SK-N-SH treated with all-trans-retinoic acid at 6 μM for 48 hours (cell line): ENCODE measurements at regions not wholly inside any gene's neighbourhood (a gene's known extent, or its start where the extent isn't known, plus 50 kb on each side); places are given as distances from the start of the nearest gene placed in this dataset.

Experiments used
- ARNTL ChIP-seq: fragments of 450-650 bp; formaldehyde crosslinking; IDR thresholded peaks from 2 replicates; pipeline ENCODE4 v1.5.0; 2020; ENCODE audit warnings: low read depth, mild to moderate bottlenecking, moderate library complexity, borderline replicate concordance
- CSDC2 ChIP-seq: fragments of 250-450 bp; sonication (Bioruptor Pico); IDR thresholded peaks from 2 replicates; pipeline ENCODE4 v1.5.0; 2020; ENCODE audit warnings: mild to moderate bottlenecking, moderate library complexity
- ESRRG ChIP-seq: fragments of 250-450 bp; sonication (Bioruptor Pico); IDR thresholded peaks from 2 replicates; pipeline ENCODE4 v1.6.1; 2021; ENCODE audit warnings: mild to moderate bottlenecking
- GLIS3 ChIP-seq: fragments of 250-450 bp; sonication (Bioruptor Pico); IDR thresholded peaks from 2 replicates; pipeline ENCODE4 v1.5.0; 2020; ENCODE audit warnings: mild to moderate bottlenecking, moderate library complexity
- ZC3H10 ChIP-seq: fragments of 250-450 bp; sonication (Bioruptor Pico); IDR thresholded peaks from 2 replicates; pipeline ENCODE4 v1.5.1; 2021; ENCODE audit warnings: mild to moderate bottlenecking, moderate library complexity
- TF ChIP-seq, protein P1 (sequence below): fragments of 250-450 bp; sonication (Bioruptor Pico); IDR thresholded peaks from 2 replicates; pipeline ENCODE4 v1.5.1; 2020; ENCODE audit warnings: low read depth, mild to moderate bottlenecking, moderate library complexity

GRCh38 chr5:102554728-102555127, 55.9 kb upstream of the SLCO6A1 start:
- TF ChIP-seq ARNTL (no peak), ESRRG (CRISPR knock-in tag) (no peak), CSDC2 (CRISPR knock-in tag) (no peak), GLIS3 (CRISPR knock-in tag) (no peak), ZC3H10 (no peak)
- TF ChIP-seq, protein P1, sequence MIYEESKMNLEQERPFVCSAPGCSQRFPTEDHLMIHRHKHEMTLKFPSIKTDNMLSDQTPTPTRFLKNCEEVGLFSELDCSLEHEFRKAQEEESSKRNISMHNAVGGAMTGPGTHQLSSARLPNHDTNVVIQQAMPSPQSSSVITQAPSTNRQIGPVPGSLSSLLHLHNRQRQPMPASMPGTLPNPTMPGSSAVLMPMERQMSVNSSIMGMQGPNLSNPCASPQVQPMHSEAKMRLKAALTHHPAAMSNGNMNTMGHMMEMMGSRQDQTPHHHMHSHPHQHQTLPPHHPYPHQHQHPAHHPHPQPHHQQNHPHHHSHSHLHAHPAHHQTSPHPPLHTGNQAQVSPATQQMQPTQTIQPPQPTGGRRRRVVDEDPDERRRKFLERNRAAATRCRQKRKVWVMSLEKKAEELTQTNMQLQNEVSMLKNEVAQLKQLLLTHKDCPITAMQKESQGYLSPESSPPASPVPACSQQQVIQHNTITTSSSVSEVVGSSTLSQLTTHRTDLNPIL, result no peak
